GM10266 (cell line): ENCODE measurements at regions not wholly inside any gene's neighbourhood (a gene's known extent, or its start where the extent isn't known, plus 50 kb on each side); places are given as distances from the start of the nearest gene placed in this dataset.
"Not testable (repeated sequence)": the region's sequence is repeated elsewhere in the genome, so short reads cannot be mapped to it uniquely, and the experiment has no call there.

ENCODE experiments used
- DNase-seq: peaks from one replicate; pipeline ENCODE4 v3.0.0; 2012; ENCODE audit errors: extremely low spot score
- CTCF ChIP-seq: IDR thresholded peaks from 2 replicates; pipeline ENCODE4 v1.5.1; 2012; ENCODE audit warnings: mild to moderate bottlenecking, low read depth; ENCODE audit not compliant: control insufficient read depth, insufficient read depth; ENCODE audit errors: missing control alignments

DNA sequence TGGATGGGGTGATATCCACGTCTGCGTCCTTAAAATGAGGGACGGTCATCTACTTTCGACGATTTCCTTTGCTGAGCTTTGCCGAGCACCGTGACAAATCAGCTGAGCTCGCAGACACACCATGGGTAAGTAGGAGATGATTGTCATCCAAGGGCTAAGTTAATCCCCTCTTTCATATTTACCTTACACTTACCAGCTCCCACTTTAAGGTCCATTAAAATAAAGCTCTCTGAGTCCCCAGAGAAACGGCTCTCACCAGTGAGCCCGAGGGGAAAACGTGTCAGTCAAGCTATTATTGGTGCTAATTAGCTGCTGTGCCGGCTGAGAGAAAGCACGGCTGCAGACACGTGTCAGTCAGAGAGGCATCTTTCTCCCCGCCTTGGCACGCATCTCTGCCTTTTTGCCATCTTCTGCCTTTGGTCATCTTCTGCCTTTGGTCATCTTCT, 72.2 kb downstream of the CRLF2 start:
- DNase-seq = no peak
- TF ChIP-seq CTCF = no peak

GRCh38 chrX:1139185-1139500, 73.3 kb downstream of the CRLF2 start:
- TF ChIP-seq CTCF = no peak
- no peak for DNase-seq

- no peak for TF ChIP-seq CTCF
- no peak for DNase-seq
These were observed 73.8 kb downstream of the CRLF2 start for GRCh38 chrX:1138476-1139184.

GRCh38 chrX:1137531-1137930, 74.9 kb downstream of the CRLF2 start:
- TF ChIP-seq CTCF = no peak
- no peak for DNase-seq

DNA sequence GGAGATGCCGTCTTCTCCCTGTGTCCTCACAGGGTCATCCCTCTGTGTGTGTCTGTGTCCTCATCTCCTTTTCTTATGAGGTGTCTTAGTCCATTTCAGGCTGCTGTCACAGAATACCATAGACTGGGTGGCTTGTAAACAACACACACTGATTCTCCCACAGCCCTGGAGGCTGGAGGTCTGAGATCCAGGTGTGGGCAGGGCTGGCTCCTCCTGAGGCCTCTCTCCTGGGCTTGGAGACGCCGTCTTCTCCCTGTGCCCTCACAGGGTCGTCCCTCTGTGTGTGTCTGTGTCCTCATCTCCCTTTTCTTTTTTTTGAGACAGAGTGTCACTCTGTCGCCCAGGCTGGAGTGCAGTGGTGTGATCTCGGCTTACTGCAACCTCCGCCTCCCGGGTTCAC, 75.9 kb downstream of the CRLF2 start:
- DNase-seq = not testable (repeated sequence)

- DNase-seq = no peak
- no peak for TF ChIP-seq CTCF
These were observed 77.5 kb downstream of the CRLF2 start for GRCh38 chrX:1134976-1135375.

DNA sequence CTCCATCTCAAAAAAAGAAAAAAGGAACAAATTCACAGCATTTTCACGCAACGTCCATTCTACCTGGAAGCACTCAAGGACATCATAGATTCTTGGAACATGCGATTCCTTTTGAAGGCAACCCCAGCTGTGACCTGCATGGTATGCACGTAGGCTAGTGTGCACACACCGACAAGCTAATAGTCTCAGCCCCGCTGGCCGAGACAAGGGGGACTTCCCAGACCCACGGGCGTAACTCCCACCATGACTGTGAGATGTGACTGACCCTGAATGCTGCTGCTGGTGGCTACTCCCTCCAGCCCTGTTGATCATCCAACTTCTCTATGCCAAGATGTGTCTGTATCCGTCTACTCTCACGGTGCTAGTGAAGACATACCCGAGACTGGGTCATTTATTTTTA, 78.3 kb downstream of the CRLF2 start:
- no peak for TF ChIP-seq CTCF
- no peak for DNase-seq

DNA sequence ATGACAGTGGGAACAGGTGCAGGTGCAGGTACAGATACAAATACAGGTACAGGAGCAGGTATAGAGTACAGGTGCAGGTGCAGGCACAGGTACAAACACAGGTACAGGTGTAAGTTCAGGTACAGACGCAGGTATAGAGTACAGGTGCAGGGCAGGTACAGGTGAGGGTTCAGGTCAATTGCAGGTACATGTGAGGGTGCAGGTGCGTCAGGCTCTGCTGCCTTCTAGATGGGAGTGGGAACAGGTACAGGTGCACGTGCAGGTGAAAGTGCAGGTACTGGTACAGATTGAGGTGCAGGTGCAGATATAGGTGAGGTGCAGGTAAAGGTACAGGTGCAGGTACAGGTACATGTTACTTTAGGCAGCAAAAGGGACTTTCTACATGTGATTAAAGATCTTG, 85.7 kb downstream of the CRLF2 start:
- TF ChIP-seq CTCF = no peak
- DNase-seq = no peak
